DND-41 (cell line): ENCODE measurements at regions not wholly inside any gene's neighbourhood (a gene's known extent, or its start where the extent isn't known, plus 50 kb on each side); places are given as distances from the start of the nearest gene placed in this dataset.

ENCODE experiments used
- ATAC-seq: fragments of 200-7000 bp; cut with Tn5 transposase; 3 replicates; pipeline ENCODE4 v1.9.1; 2021; ENCODE audit warnings: low read depth; ENCODE audit not compliant: insufficient read depth
- DNase-seq: peaks from one replicate; pipeline ENCODE4 v3.0.0-alpha.2; 2020
- H2AFZ ChIP-seq: 2 replicates; pipeline ENCODE4 v1.6.0; 2012; ENCODE audit warnings: low read depth, low read length
- H3K27ac ChIP-seq: 2 replicates; pipeline ENCODE4 v1.5.1; 2012; ENCODE audit warnings: low read length, inconsistent platforms
- H3K27me3 ChIP-seq: fragments of 200-600 bp; sonication (generic); 2 replicates; pipeline ENCODE4 v1.6.0; 2012; ENCODE audit warnings: low read length, mild to moderate bottlenecking, inconsistent platforms; ENCODE audit not compliant: insufficient read depth, poor library complexity
- H3K36me3 ChIP-seq: 2 replicates; pipeline ENCODE4 v1.5.1; 2012; ENCODE audit warnings: low read length, inconsistent platforms; ENCODE audit not compliant: insufficient read depth
- H3K4me1 ChIP-seq: 2 replicates; pipeline ENCODE4 v1.5.1; 2012; ENCODE audit warnings: mild to moderate bottlenecking, low read length; ENCODE audit not compliant: insufficient read depth
- H3K4me2 ChIP-seq: 2 replicates; pipeline ENCODE4 v1.6.0; 2012; ENCODE audit warnings: mild to moderate bottlenecking, moderate library complexity, low read length, inconsistent platforms; ENCODE audit not compliant: insufficient read depth
- H3K4me3 ChIP-seq, 2 experiments: fragments of 200-600 bp in 1 of 2; shearing (Covaris generic) in 1 of 2; 2 replicates each; pipeline ENCODE4 v1.5.1; 2012 to 2016; ENCODE audit warnings: inconsistent platforms in 2 of 2, low read length in 2 of 2, mild to moderate bottlenecking in 2 of 2, low read depth in 1 of 2, moderate library complexity in 1 of 2
- H3K79me2 ChIP-seq: 2 replicates; pipeline ENCODE4 v1.6.0; 2012; ENCODE audit warnings: low read length, inconsistent platforms; ENCODE audit not compliant: insufficient read depth
- H3K9ac ChIP-seq: 2 replicates; pipeline ENCODE4 v1.6.0; 2012; ENCODE audit warnings: low read depth, mild to moderate bottlenecking, inconsistent platforms, low read length, moderate library complexity
- H3K9me3 ChIP-seq: 2 replicates; pipeline ENCODE4 v1.5.1; 2012; ENCODE audit warnings: low read length, moderate library complexity, mild to moderate bottlenecking, inconsistent platforms; ENCODE audit not compliant: insufficient read depth, severe bottlenecking
- H4K20me1 ChIP-seq: 2 replicates; pipeline ENCODE4 v1.6.0; 2012; ENCODE audit warnings: low read length; ENCODE audit not compliant: insufficient read depth
- EZH2 ChIP-seq: IDR thresholded peaks from 3 replicates; pipeline ENCODE4 v1.6.1; 2012; ENCODE audit warnings: borderline replicate concordance, low read depth, mild to moderate bottlenecking, moderate library complexity, low read length, inconsistent platforms; ENCODE audit not compliant: severe bottlenecking
- TF ChIP-seq, protein P1 (sequence below): IDR thresholded peaks from 2 replicates; pipeline ENCODE4 v1.5.1; 2012; ENCODE audit warnings: borderline replicate concordance, low read length, moderate library complexity, mild to moderate bottlenecking; ENCODE audit not compliant: poor library complexity, severe bottlenecking; ENCODE audit errors: extremely low read depth

DNA sequence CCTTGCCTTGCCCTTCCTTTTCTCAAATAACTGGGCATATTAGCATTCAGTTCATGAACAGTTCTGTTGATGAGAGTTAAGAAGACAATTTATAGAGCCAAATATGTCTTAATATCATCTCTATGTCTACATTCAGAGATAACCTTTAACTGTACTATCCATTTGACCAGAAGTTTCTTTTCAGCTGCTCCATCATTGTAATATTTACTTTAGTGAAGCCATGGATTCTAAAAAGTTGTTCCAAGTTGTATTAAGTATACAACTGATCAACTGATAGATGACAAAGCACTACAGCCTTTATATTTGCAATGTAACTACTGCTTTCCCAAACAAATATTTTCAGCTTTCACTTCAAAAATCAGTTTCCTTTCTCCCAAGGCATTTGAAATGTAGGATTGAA is 1252.7 kb downstream of the EPHA7 start:
- ATAC-seq (no peak), DNase-seq (no peak)
- Histone ChIP-seq H4K20me1 (no peaks in the 10 kb centered on the region), H3K4me1 (no peaks in the 10 kb centered on the region), H3K36me3 (no peaks in the 10 kb centered on the region), H2AFZ (no peak overlapping the region), H3K9ac (no peak overlapping the region), H3K4me3 (no peak overlapping the region), H3K4me2 (no peak overlapping the region), H3K9me3 (no peaks in the 10 kb centered on the region), H3K79me2 (no peaks in the 10 kb centered on the region), H3K27ac (no peak overlapping the region), H3K27me3 (no peaks in the 10 kb centered on the region)
- TF ChIP-seq EZH2, result no peak
- TF ChIP-seq, protein P1, sequence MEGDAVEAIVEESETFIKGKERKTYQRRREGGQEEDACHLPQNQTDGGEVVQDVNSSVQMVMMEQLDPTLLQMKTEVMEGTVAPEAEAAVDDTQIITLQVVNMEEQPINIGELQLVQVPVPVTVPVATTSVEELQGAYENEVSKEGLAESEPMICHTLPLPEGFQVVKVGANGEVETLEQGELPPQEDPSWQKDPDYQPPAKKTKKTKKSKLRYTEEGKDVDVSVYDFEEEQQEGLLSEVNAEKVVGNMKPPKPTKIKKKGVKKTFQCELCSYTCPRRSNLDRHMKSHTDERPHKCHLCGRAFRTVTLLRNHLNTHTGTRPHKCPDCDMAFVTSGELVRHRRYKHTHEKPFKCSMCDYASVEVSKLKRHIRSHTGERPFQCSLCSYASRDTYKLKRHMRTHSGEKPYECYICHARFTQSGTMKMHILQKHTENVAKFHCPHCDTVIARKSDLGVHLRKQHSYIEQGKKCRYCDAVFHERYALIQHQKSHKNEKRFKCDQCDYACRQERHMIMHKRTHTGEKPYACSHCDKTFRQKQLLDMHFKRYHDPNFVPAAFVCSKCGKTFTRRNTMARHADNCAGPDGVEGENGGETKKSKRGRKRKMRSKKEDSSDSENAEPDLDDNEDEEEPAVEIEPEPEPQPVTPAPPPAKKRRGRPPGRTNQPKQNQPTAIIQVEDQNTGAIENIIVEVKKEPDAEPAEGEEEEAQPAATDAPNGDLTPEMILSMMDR, result no peak

GRCh38 chr6:92161953-92162352 is 1257.4 kb downstream of the EPHA7 start:
- no peaks in the 10 kb centered on the region for H3K4me1 ChIP-seq
- H3K4me3 ChIP-seq, result no peak overlapping the region
- no peak overlapping the region for H2AFZ ChIP-seq
- H3K79me2 ChIP-seq, result no peaks in the 10 kb centered on the region
- TF ChIP-seq EZH2, result no peak
- TF ChIP-seq, protein P1, result no peak
- H3K27ac ChIP-seq, result no peak overlapping the region
- no peak overlapping the region for H3K4me2 ChIP-seq
- DNase-seq (no peak), ATAC-seq (no peak)
- no peaks in the 10 kb centered on the region for H3K36me3 ChIP-seq
- H3K9me3 ChIP-seq, result no peaks in the 10 kb centered on the region
- H3K9ac ChIP-seq, result no peak overlapping the region
- H4K20me1 ChIP-seq, result no peaks in the 10 kb centered on the region
- H3K27me3 ChIP-seq, result no peaks in the 10 kb centered on the region

DNA sequence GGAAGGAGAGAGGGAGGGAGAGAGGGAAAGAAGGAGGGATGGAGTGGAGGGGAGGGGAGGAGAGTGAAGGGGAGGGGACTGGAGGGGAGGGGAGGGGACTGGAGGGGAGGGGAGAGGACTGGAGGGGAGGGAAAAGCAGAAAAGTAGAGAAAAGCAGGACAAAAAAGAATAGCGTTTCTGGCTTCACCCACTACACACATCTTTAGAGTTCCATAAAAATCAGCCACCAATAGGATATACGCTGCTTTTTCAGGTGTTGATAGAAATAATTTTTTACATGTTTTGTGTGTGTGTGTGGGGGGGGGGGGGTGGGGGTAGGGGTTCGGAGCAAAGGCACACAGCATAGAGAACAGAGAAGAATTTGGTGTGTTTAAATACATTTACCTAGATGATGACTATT is 1259.1 kb downstream of the EPHA7 start:
- Histone ChIP-seq H3K36me3 (no peaks in the 10 kb centered on the region), H3K27ac (no peak overlapping the region), H3K27me3 (no peaks in the 10 kb centered on the region), H3K9me3 (no peaks in the 10 kb centered on the region), H3K79me2 (no peaks in the 10 kb centered on the region), H4K20me1 (no peaks in the 10 kb centered on the region), H3K4me3 (no peak overlapping the region), H2AFZ (no peak overlapping the region), H3K9ac (no peak overlapping the region), H3K4me1 (no peaks in the 10 kb centered on the region), H3K4me2 (no peak overlapping the region)
- TF ChIP-seq, protein P1, result no peak
- TF ChIP-seq EZH2, result no peak
- no peak for ATAC-seq
- no peak for DNase-seq

DNA sequence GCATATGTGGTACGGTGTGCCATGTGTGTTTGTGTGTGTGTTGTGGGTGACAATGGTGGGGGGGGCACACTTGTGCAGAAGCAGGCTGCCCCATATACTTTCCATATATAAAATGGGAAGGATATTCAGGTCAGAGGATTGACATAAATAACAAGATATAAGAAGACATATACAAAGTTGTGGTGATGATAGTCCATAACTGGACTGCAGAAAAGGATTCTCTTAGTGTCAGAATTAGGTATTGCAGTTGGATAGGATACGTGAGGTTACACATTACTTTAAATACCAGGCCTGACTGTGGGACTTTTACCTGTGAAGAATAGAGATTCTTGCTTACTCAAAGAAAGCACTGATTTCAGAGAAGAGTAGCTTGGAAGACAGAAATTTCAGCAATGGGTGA is 1260.3 kb downstream of the EPHA7 start:
- no peaks in the 10 kb centered on the region for H3K36me3 ChIP-seq
- DNase-seq, result no peak
- H3K9me3 ChIP-seq, result no peaks in the 10 kb centered on the region

More for the DNA sequence above, 1260.3 kb downstream of the EPHA7 start:
- no peaks in the 10 kb centered on the region for H3K79me2 ChIP-seq
- H3K9ac ChIP-seq, result no peak overlapping the region
- no peak for ATAC-seq
- H4K20me1 ChIP-seq, result no peaks in the 10 kb centered on the region
- no peaks in the 10 kb centered on the region for H3K4me1 ChIP-seq
- H3K27me3 ChIP-seq, result no peaks in the 10 kb centered on the region
- no peak overlapping the region for H2AFZ ChIP-seq
- TF ChIP-seq EZH2, result no peak
- TF ChIP-seq, protein P1, result peak; percentile 11
- no peak overlapping the region for H3K27ac ChIP-seq
- H3K4me3 ChIP-seq, result no peak overlapping the region
- no peak overlapping the region for H3K4me2 ChIP-seq
